SK-N-SH (cell line): ENCODE measurements at regions not wholly inside any gene's neighbourhood (a gene's known extent, or its start where the extent isn't known, plus 50 kb on each side); places are given as distances from the start of the nearest gene placed in this dataset.

Experiments
- MXI1 ChIP-seq: IDR thresholded peaks from 2 replicates; pipeline ENCODE4 v1.6.1; 2012; ENCODE audit warnings: mild to moderate bottlenecking, low read depth, low read length, improper control_type of control experiment
- RAD21 ChIP-seq: IDR thresholded peaks from 2 replicates; pipeline ENCODE4 v1.6.1; 2012; ENCODE audit warnings: mild to moderate bottlenecking, low read length
- TAF1 ChIP-seq: IDR thresholded peaks from 2 replicates; pipeline ENCODE4 v1.6.1; 2012; ENCODE audit warnings: low read depth, mild to moderate bottlenecking, low read length, moderate library complexity, borderline replicate concordance
- TF ChIP-seq, protein P1 (sequence below): fragments of 200-600 bp; sonication (generic); IDR thresholded peaks from 2 replicates; pipeline ENCODE4 v1.6.1; 2017; ENCODE audit warnings: antibody characterized with exemption, mild to moderate bottlenecking, moderate library complexity
- TF ChIP-seq, protein P2 (sequence below): fragments of 150-350 bp; IDR thresholded peaks from 2 replicates; pipeline ENCODE4 v1.6.1; 2016; ENCODE audit warnings: mild to moderate bottlenecking, low read depth, low read length

DNA sequence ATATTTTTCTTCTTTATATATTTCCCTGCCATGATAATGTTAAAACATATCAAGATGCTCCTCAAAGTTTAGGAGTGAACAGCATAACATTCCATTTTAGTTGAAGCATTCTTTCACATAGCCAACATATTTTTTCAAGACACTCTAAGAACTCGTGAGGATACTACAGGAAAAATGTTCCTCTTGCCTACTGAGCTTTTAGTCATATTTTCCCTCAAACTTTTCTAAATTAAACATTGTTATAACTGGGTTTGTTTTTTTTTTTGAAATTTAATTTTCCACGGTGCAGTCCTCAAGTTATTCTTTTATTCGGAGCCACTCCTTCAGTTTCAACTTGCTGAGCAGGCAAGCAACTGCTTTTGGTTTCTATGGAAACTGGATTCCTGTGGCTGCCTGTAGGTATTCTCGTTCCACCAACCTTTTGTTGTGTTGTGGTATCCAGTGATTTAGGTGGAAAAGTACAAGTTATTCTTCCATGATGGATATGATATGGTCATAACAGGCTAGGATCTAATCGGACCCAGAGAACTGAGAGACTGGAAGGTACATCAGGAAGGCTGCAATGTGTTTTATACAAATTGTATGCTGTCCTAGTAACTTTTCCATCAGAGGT lies 248.0 kb downstream of the TRIML1 start:
- TF ChIP-seq, protein P1, sequence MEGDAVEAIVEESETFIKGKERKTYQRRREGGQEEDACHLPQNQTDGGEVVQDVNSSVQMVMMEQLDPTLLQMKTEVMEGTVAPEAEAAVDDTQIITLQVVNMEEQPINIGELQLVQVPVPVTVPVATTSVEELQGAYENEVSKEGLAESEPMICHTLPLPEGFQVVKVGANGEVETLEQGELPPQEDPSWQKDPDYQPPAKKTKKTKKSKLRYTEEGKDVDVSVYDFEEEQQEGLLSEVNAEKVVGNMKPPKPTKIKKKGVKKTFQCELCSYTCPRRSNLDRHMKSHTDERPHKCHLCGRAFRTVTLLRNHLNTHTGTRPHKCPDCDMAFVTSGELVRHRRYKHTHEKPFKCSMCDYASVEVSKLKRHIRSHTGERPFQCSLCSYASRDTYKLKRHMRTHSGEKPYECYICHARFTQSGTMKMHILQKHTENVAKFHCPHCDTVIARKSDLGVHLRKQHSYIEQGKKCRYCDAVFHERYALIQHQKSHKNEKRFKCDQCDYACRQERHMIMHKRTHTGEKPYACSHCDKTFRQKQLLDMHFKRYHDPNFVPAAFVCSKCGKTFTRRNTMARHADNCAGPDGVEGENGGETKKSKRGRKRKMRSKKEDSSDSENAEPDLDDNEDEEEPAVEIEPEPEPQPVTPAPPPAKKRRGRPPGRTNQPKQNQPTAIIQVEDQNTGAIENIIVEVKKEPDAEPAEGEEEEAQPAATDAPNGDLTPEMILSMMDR = no peak
- TF ChIP-seq MXI1 = no peak
- TF ChIP-seq TAF1 = no peak
- TF ChIP-seq, protein P2, sequence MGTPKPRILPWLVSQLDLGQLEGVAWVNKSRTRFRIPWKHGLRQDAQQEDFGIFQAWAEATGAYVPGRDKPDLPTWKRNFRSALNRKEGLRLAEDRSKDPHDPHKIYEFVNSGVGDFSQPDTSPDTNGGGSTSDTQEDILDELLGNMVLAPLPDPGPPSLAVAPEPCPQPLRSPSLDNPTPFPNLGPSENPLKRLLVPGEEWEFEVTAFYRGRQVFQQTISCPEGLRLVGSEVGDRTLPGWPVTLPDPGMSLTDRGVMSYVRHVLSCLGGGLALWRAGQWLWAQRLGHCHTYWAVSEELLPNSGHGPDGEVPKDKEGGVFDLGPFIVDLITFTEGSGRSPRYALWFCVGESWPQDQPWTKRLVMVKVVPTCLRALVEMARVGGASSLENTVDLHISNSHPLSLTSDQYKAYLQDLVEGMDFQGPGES = no peak
- no peak for TF ChIP-seq RAD21
